SK-N-SH (cell line): ENCODE measurements at regions not wholly inside any gene's neighbourhood (a gene's known extent, or its start where the extent isn't known, plus 50 kb on each side); places are given as distances from the start of the nearest gene placed in this dataset.

Experiments used
- CTCF ChIA-PET: fragments of 300-600, 350-600 bp; formaldehyde crosslinking; extraction: SDS; loops from one replicate; lab custom pipeline; 2021; lab: Yijun Ruan, JAX
- POLR2A ChIA-PET: fragments of 350-600 bp; sonication (Branson Sonifier 250); formaldehyde crosslinking; extraction: SDS; loops from one replicate; lab custom pipeline; 2020; ENCODE audit warnings: antibody characterized with exemption, inconsistent platforms; lab: Yijun Ruan, JAX
- DNase-seq: peaks from one replicate; pipeline ENCODE4 v3.0.0; 2012
- H2AFZ ChIP-seq: fragments of 200-600 bp; sonication (generic); 2 replicates; pipeline ENCODE4 v1.8.1; 2016; ENCODE audit warnings: antibody characterized with exemption, mild to moderate bottlenecking, low read depth
- H3F3A ChIP-seq: fragments of 200-600 bp; sonication (generic); replicated peaks from 2 replicates; pipeline ENCODE3; 2016; ENCODE audit warnings: antibody characterized with exemption, mild to moderate bottlenecking; ENCODE audit not compliant: insufficient read depth
- H3K27ac ChIP-seq, 2 experiments: fragments of 200-500 bp in 1 of 2; fragments of 200-600 bp in 1 of 2; sonication (Bioruptor generic) in 1 of 2; sonication (generic), shearing (Covaris generic) in 1 of 2; 2 replicates each; pipeline versions ENCODE4 v1.5.1 to v1.6.1; 2014 to 2016; ENCODE audit warnings: low read depth in 2 of 2, inconsistent platforms in 1 of 2, low read length in 1 of 2, mild to moderate bottlenecking in 1 of 2, mixed read lengths in 1 of 2
- H3K27me3 ChIP-seq: fragments of 200-600 bp; sonication (generic), shearing (Covaris generic); 2 replicates; pipeline ENCODE4 v1.6.1; 2016; ENCODE audit warnings: mixed run types; ENCODE audit not compliant: insufficient read depth
- H3K36me3 ChIP-seq, 2 experiments: fragments of 200-500 bp in 1 of 2; fragments of 200-600 bp in 1 of 2; sonication (Bioruptor generic) in 1 of 2; sonication (generic) in 1 of 2; replicated peaks in 1 of 2; 2 replicates each; pipeline versions ENCODE3 to v1.5.1; 2014 to 2016; ENCODE audit warnings: low read length in 1 of 2, mild to moderate bottlenecking in 1 of 2; ENCODE audit not compliant: insufficient read depth in 2 of 2, control insufficient read depth in 1 of 2
- H3K4me1 ChIP-seq, 2 experiments: fragments of 200-500 bp in 1 of 2; fragments of 200-600 bp in 1 of 2; sonication (Bioruptor generic) in 1 of 2; sonication (generic), shearing (Covaris generic) in 1 of 2; 2 replicates each; pipeline versions ENCODE4 v1.5.1 to v1.6.1; 2014 to 2016; ENCODE audit warnings: low read depth in 1 of 2, low read length in 1 of 2, mixed run types in 1 of 2; ENCODE audit not compliant: insufficient read depth in 2 of 2, control insufficient read depth in 1 of 2
- H3K4me2 ChIP-seq: fragments of 200-600 bp; sonication (generic), shearing (Covaris generic); 2 replicates; pipeline ENCODE4 v1.6.1; 2017; ENCODE audit warnings: mixed run types
- H3K4me3 ChIP-seq, 2 experiments: fragments of 200-500 bp in 1 of 2; fragments of 200-600 bp in 1 of 2; sonication (Bioruptor generic) in 1 of 2; sonication (generic), shearing (Covaris generic) in 1 of 2; 2 replicates each; pipeline versions ENCODE4 v1.5.1 to v1.8.1; 2014 to 2016; ENCODE audit warnings: low read depth in 2 of 2, inconsistent platforms in 1 of 2, low read length in 1 of 2, mild to moderate bottlenecking in 1 of 2, mixed read lengths in 1 of 2, moderate library complexity in 1 of 2
- H3K79me2 ChIP-seq: fragments of 200-600 bp; sonication (generic); 2 replicates; pipeline ENCODE4 v1.8.1; 2017; ENCODE audit warnings: mild to moderate bottlenecking; ENCODE audit not compliant: insufficient read depth
- H3K9ac ChIP-seq: fragments of 200-600 bp; sonication (generic); 2 replicates; pipeline ENCODE4 v1.6.1; 2017; ENCODE audit warnings: mixed run types
- H3K9me2 ChIP-seq: fragments of 200-600 bp; sonication (generic); 2 replicates; pipeline ENCODE4 v1.6.1; 2017; ENCODE audit warnings: mixed run types
- H3K9me3 ChIP-seq: fragments of 200-600 bp; sonication (generic); 2 replicates; pipeline ENCODE4 v1.6.1; 2017; ENCODE audit warnings: mixed run types, mild to moderate bottlenecking, moderate library complexity
- H4K20me1 ChIP-seq: fragments of 200-600 bp; sonication (generic); 2 replicates; pipeline ENCODE4 v1.6.1; 2017; ENCODE audit warnings: mild to moderate bottlenecking, mixed run types; ENCODE audit not compliant: insufficient read depth
- CHD2 ChIP-seq: fragments of 150-350 bp; IDR thresholded peaks from 2 replicates; pipeline ENCODE4 v1.6.1; 2018; ENCODE audit warnings: low read length; ENCODE audit not compliant: partially characterized antibody
- GABPA ChIP-seq: IDR thresholded peaks from 2 replicates; pipeline ENCODE4 v1.4.0; 2012; ENCODE audit warnings: low read depth, mild to moderate bottlenecking
- MEF2A ChIP-seq: IDR thresholded peaks from 2 replicates; pipeline ENCODE4 v1.4.0; 2012; ENCODE audit warnings: low read depth, borderline replicate concordance
- MXI1 ChIP-seq: IDR thresholded peaks from 2 replicates; pipeline ENCODE4 v1.6.1; 2012; ENCODE audit warnings: mild to moderate bottlenecking, low read depth, low read length, improper control_type of control experiment
- NFIC ChIP-seq: IDR thresholded peaks from 2 replicates; pipeline ENCODE4 v1.4.0; 2012; ENCODE audit warnings: borderline replicate concordance
- NRF1 ChIP-seq: IDR thresholded peaks from 2 replicates; pipeline ENCODE4 v1.6.1; 2012; ENCODE audit warnings: low read depth, mild to moderate bottlenecking, low read length
- POLR2AphosphoS5 ChIP-seq: IDR thresholded peaks from 2 replicates; pipeline ENCODE4 v1.6.1; 2012; ENCODE audit warnings: low read depth, low read length
- RCOR1 ChIP-seq: fragments of 150-350 bp; IDR thresholded peaks from 2 replicates; pipeline ENCODE4 v1.6.1; 2017; ENCODE audit warnings: antibody characterized with exemption, low read length
- SIN3A ChIP-seq: IDR thresholded peaks from 2 replicates; pipeline ENCODE4 v1.6.1; 2012; ENCODE audit warnings: low read depth, mild to moderate bottlenecking, low read length, moderate library complexity, borderline replicate concordance
- SMC3 ChIP-seq: IDR thresholded peaks from 2 replicates; pipeline ENCODE4 v1.6.1; 2012; ENCODE audit warnings: low read depth, low read length, improper control_type of control experiment
- TCF12 ChIP-seq: IDR thresholded peaks from 2 replicates; pipeline ENCODE4 v1.4.0; 2012
- TEAD4 ChIP-seq: IDR thresholded peaks from 2 replicates; pipeline ENCODE4 v1.4.0; 2012; ENCODE audit warnings: mild to moderate bottlenecking, borderline replicate concordance; ENCODE audit not compliant: insufficient read depth
- USF2 ChIP-seq: fragments of 150-350 bp; IDR thresholded peaks from 2 replicates; pipeline ENCODE4 v1.6.1; 2017; ENCODE audit warnings: antibody characterized with exemption, low read length, low read depth, borderline replicate concordance
- YY1 ChIP-seq: IDR thresholded peaks from 2 replicates; pipeline ENCODE4 v1.4.0; 2012; ENCODE audit warnings: low read depth, mild to moderate bottlenecking
- WGBS: methylation state at CpG from one replicate; pipeline ENCODE4 v1.1.6; 2017; ENCODE audit warnings: low lambda C conversion rate; 5-methylcytosine and 5-hydroxymethylcytosine counted together
- TF ChIP-seq, protein P1 (sequence below): fragments of 200-600 bp; sonication (generic); IDR thresholded peaks from 2 replicates; pipeline ENCODE4 v1.6.1; 2017; ENCODE audit warnings: antibody characterized with exemption, mild to moderate bottlenecking, moderate library complexity
- TF ChIP-seq, protein P2 (sequence below): IDR thresholded peaks from 2 replicates; pipeline ENCODE4 v1.6.1; 2012; ENCODE audit warnings: mild to moderate bottlenecking, low read depth, low read length, moderate library complexity
- TF ChIP-seq, protein P3 (sequence below): IDR thresholded peaks from 2 replicates; pipeline ENCODE4 v1.4.0; 2012; ENCODE audit warnings: low read depth

- Histone ChIP-seq H3F3A (peaks cover 4% of the 10 kb centered on the region), H3K79me2 (no peaks in the 10 kb centered on the region), H3K4me2 (no peak overlapping the region), H3K27ac (no peak overlapping the region), H3K9me2 (no peaks in the 10 kb centered on the region), H3K36me3 (no peaks in the 10 kb centered on the region), H3K4me3 (no peak overlapping the region), H3K4me1 (peaks cover 0 to 17% of the 10 kb centered on the region in 2 experiments; a peak in 1 of 4 replicates), H3K27me3 (peaks cover 22% of the 10 kb centered on the region), H2AFZ (no peak overlapping the region), H3K9ac (no peak overlapping the region), H4K20me1 (0 out of 2 replicates have a peak, but pooled peaks cover 5% of the 10 kb centered on the region), H3K9me3 (no peaks in the 10 kb centered on the region)
- TF ChIP-seq, protein P1, sequence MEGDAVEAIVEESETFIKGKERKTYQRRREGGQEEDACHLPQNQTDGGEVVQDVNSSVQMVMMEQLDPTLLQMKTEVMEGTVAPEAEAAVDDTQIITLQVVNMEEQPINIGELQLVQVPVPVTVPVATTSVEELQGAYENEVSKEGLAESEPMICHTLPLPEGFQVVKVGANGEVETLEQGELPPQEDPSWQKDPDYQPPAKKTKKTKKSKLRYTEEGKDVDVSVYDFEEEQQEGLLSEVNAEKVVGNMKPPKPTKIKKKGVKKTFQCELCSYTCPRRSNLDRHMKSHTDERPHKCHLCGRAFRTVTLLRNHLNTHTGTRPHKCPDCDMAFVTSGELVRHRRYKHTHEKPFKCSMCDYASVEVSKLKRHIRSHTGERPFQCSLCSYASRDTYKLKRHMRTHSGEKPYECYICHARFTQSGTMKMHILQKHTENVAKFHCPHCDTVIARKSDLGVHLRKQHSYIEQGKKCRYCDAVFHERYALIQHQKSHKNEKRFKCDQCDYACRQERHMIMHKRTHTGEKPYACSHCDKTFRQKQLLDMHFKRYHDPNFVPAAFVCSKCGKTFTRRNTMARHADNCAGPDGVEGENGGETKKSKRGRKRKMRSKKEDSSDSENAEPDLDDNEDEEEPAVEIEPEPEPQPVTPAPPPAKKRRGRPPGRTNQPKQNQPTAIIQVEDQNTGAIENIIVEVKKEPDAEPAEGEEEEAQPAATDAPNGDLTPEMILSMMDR: no peak
- no peak for TF ChIP-seq TCF12
- no peak for TF ChIP-seq SIN3A
- no peak for TF ChIP-seq TEAD4
- TF ChIP-seq CHD2: no peak
- TF ChIP-seq GABPA: no peak
- TF ChIP-seq POLR2AphosphoS5: no peak
- TF ChIP-seq, protein P2, sequence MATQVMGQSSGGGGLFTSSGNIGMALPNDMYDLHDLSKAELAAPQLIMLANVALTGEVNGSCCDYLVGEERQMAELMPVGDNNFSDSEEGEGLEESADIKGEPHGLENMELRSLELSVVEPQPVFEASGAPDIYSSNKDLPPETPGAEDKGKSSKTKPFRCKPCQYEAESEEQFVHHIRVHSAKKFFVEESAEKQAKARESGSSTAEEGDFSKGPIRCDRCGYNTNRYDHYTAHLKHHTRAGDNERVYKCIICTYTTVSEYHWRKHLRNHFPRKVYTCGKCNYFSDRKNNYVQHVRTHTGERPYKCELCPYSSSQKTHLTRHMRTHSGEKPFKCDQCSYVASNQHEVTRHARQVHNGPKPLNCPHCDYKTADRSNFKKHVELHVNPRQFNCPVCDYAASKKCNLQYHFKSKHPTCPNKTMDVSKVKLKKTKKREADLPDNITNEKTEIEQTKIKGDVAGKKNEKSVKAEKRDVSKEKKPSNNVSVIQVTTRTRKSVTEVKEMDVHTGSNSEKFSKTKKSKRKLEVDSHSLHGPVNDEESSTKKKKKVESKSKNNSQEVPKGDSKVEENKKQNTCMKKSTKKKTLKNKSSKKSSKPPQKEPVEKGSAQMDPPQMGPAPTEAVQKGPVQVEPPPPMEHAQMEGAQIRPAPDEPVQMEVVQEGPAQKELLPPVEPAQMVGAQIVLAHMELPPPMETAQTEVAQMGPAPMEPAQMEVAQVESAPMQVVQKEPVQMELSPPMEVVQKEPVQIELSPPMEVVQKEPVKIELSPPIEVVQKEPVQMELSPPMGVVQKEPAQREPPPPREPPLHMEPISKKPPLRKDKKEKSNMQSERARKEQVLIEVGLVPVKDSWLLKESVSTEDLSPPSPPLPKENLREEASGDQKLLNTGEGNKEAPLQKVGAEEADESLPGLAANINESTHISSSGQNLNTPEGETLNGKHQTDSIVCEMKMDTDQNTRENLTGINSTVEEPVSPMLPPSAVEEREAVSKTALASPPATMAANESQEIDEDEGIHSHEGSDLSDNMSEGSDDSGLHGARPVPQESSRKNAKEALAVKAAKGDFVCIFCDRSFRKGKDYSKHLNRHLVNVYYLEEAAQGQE: no peak
- no peak for TF ChIP-seq MEF2A
- no peak for TF ChIP-seq MXI1
- TF ChIP-seq RCOR1: no peak
- TF ChIP-seq USF2: no peak
- TF ChIP-seq NRF1: no peak
- TF ChIP-seq, protein P3, sequence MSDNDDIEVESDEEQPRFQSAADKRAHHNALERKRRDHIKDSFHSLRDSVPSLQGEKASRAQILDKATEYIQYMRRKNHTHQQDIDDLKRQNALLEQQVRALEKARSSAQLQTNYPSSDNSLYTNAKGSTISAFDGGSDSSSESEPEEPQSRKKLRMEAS: no peak
- TF ChIP-seq YY1: no peak
- TF ChIP-seq NFIC: no peak
- TF ChIP-seq SMC3: no peak
- ChIA-PET POLR2A (no interaction called here), CTCF (interaction anchor here (1.0 to 14.9 kb wide), 4 partner anchors 50 to 282 kb away, joined by 5 to 458 read pairs (median 118); partner anchors contain the start of gene LINGO1)
- no peak for DNase-seq
- 50% methylated on average over 2 of the region's 3 CpGs for WGBS
Observed at GRCh38 chr15:77825252-77825542, 192.5 kb upstream of the LINGO1 start.
